ENCODE measurements at regions not wholly inside any gene's neighbourhood (a gene's known extent, or its start where the extent isn't known, plus 50 kb on each side); places are given as distances from the start of the nearest gene placed in this dataset.

GRCh38 chr7:20508109-20508508 lies 107.4 kb upstream of the ABCB5 start:
- TF ChIP-seq REST (IDR thresholded peaks at IDR 0.05; ENCODE audit: low read depth): no peak
- no peak for TF ChIP-seq YY1 (IDR thresholded peaks at IDR 0.05; ENCODE audit: low read depth)
- TF ChIP-seq EP300 (IDR thresholded peaks at IDR 0.05; ENCODE audit: borderline replicate concordance): no peak

All from Ishikawa (cell line).